ENCODE measurements at regions not wholly inside any gene's neighbourhood (a gene's known extent, or its start where the extent isn't known, plus 50 kb on each side); places are given as distances from the start of the nearest gene placed in this dataset.

DNA sequence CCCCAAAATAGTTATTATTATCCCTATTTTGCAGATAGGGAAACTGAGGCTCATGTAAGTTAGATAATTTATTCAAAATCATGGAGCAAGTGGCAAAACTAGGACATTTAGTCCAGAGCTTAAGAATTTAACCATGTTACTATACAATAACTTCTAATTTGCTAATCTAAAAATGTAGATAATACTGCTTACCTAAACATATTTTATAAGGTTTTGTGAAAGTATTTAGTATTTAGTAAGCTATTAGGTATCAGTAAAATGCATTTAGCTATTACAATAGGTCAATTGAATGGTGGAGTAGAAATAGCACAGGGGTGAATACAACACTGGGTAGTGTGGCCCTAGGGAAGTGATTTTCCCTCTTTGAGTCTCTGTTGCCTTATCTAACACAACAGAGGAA is 648.3 kb downstream of the KIF4B start:
- H3K4me3 ChIP-seq (replicated peaks in 1 of 3; ENCODE audit: insufficient read depth in 1 of 3, low read depth in 1 of 3, low read length in 3 of 3): no peak overlapping the region
- DNase-seq (ENCODE audit: low read depth, low spot score) (no peak), FAIRE-seq (no peak)
- H3K27me3 ChIP-seq (ENCODE audit: control insufficient read depth in 2 of 2, insufficient read depth in 2 of 2, low read length in 2 of 2): no peaks in the 10 kb centered on the region
- ChIA-PET CTCF (no interaction called here), POLR2A (no interaction called here)
- H3K9me3 ChIP-seq (replicated peaks; ENCODE audit: control insufficient read depth, insufficient read depth, low read length): no peaks in the 10 kb centered on the region
- no peak overlapping the region for H3K9ac ChIP-seq (replicated peaks; ENCODE audit: extremely low read depth, insufficient read depth, low read length)
- no peaks in the 10 kb centered on the region for H4K20me1 ChIP-seq (replicated peaks; ENCODE audit: control insufficient read depth, extremely low read depth, insufficient read depth, low read length)
- no TSS peak for BruUV-seq (replicated peaks)
- no peak overlapping the region for H3K4me2 ChIP-seq (ENCODE audit: insufficient read depth, low read length)
- H3K27ac ChIP-seq (ENCODE audit: insufficient read depth, low read depth, low read length): no peak overlapping the region
- H3K9me1 ChIP-seq (replicated peaks; ENCODE audit: control insufficient read depth, extremely low read depth, insufficient read depth, low read length): no peaks in the 10 kb centered on the region
- H2AFZ ChIP-seq (ENCODE audit: low read depth, low read length): no peak overlapping the region
- dilution Hi-C loops (cut with MboI; ENCODE audit: extremely low pct_ligation_motif_present, low sequenced_read_pairs) (no loop called here), intact Hi-C loops (cut with micrococcal nuclease) (no loop called here)
- TF ChIP-seq JUN (IDR thresholded peaks at IDR 0.05; ENCODE audit: borderline replicate concordance, insufficient read depth, insufficient read length, low read depth) (no peak), POLR2A (IDR thresholded peaks at IDR 0.05; ENCODE audit: low read depth, low read length) (no peak), FOS (IDR thresholded peaks at IDR 0.05; ENCODE audit: borderline replicate concordance, insufficient read depth, low read length) (no peak), POLR2AphosphoS5 (IDR thresholded peaks at IDR 0.05; ENCODE audit: insufficient read depth, low read depth, low read length) (no peak), MYC (IDR thresholded peaks at IDR 0.05; ENCODE audit: low read depth, low read length) (no peak), EZH2 (IDR thresholded peaks at IDR 0.05; ENCODE audit: borderline replicate concordance, low read depth, low read length, severe bottlenecking) (no peak), GATA2 (IDR thresholded peaks at IDR 0.05; ENCODE audit: insufficient read depth, insufficient read length, low read depth, low read length) (no peak)
- TF ChIP-seq, protein P1, sequence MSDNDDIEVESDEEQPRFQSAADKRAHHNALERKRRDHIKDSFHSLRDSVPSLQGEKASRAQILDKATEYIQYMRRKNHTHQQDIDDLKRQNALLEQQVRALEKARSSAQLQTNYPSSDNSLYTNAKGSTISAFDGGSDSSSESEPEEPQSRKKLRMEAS (IDR thresholded peaks at IDR 0.05; ENCODE audit: insufficient read depth, insufficient read length): no peak
- TF ChIP-seq, protein P2, sequence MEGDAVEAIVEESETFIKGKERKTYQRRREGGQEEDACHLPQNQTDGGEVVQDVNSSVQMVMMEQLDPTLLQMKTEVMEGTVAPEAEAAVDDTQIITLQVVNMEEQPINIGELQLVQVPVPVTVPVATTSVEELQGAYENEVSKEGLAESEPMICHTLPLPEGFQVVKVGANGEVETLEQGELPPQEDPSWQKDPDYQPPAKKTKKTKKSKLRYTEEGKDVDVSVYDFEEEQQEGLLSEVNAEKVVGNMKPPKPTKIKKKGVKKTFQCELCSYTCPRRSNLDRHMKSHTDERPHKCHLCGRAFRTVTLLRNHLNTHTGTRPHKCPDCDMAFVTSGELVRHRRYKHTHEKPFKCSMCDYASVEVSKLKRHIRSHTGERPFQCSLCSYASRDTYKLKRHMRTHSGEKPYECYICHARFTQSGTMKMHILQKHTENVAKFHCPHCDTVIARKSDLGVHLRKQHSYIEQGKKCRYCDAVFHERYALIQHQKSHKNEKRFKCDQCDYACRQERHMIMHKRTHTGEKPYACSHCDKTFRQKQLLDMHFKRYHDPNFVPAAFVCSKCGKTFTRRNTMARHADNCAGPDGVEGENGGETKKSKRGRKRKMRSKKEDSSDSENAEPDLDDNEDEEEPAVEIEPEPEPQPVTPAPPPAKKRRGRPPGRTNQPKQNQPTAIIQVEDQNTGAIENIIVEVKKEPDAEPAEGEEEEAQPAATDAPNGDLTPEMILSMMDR (IDR thresholded peaks at IDR 0.05; ENCODE audit: extremely low read depth in 1 of 2, insufficient read depth in 1 of 2, low read depth in 1 of 2, low read length in 2 of 2): no peak
- H3K36me3 ChIP-seq (ENCODE audit: control insufficient read depth in 2 of 2, extremely low read depth in 1 of 2, insufficient read depth in 2 of 2, low read length in 2 of 2): no peaks in the 10 kb centered on the region
- no peaks in the 10 kb centered on the region for H3K79me2 ChIP-seq (ENCODE audit: control insufficient read depth, insufficient read depth, low read length)
- H3K4me1 ChIP-seq (ENCODE audit: control insufficient read depth, extremely low read depth, insufficient read depth, low read length): no peaks in the 10 kb centered on the region

Data from endothelial cell of umbilical vein (primary cell).